SU-DHL-6 (cell line): ENCODE measurements at regions not wholly inside any gene's neighbourhood (a gene's known extent, or its start where the extent isn't known, plus 50 kb on each side); places are given as distances from the start of the nearest gene placed in this dataset.

Experiments
- EZH2phosphoT487 ChIP-seq: fragments of 200-600 bp; sonication (generic), shearing (Covaris generic); conservative IDR thresholded peaks from 2 replicates; pipeline ENCODE4 v1.6.1; 2018; ENCODE audit warnings: mild to moderate bottlenecking, antibody characterized with exemption, low read length, moderate library complexity, mixed read lengths
- TF ChIP-seq, protein P1 (sequence below): fragments of 200-600 bp; sonication (generic); IDR thresholded peaks from one replicate; pipeline ENCODE4 v1.5.1; 2017; ENCODE audit warnings: antibody characterized with exemption, mild to moderate bottlenecking, low read length, moderate library complexity; ENCODE audit not compliant: insufficient read depth, poor library complexity, severe bottlenecking

DNA sequence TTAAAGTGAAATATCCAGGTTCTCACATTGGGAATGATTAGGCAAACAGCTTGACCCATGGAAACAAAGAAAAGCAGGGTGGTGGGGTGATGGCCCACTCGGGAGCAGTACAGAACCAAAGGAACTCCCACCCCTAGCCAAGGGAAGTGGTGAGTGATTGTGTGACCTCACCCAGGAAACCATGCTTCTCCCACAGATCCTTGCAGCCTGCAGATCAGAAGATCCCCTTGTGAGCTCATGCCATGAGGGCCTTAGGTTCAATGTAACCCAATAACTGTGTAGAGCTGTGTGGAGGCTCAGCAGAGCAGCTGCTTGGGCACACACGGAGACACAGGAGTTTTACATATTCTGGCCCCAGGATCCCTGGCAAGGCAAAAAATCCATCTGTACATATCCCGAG lies 311.8 kb upstream of the DPYD start:
- TF ChIP-seq, protein P1, sequence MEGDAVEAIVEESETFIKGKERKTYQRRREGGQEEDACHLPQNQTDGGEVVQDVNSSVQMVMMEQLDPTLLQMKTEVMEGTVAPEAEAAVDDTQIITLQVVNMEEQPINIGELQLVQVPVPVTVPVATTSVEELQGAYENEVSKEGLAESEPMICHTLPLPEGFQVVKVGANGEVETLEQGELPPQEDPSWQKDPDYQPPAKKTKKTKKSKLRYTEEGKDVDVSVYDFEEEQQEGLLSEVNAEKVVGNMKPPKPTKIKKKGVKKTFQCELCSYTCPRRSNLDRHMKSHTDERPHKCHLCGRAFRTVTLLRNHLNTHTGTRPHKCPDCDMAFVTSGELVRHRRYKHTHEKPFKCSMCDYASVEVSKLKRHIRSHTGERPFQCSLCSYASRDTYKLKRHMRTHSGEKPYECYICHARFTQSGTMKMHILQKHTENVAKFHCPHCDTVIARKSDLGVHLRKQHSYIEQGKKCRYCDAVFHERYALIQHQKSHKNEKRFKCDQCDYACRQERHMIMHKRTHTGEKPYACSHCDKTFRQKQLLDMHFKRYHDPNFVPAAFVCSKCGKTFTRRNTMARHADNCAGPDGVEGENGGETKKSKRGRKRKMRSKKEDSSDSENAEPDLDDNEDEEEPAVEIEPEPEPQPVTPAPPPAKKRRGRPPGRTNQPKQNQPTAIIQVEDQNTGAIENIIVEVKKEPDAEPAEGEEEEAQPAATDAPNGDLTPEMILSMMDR, result no peak
- TF ChIP-seq EZH2phosphoT487, result no peak
